HUES64 (cell line): ENCODE measurements at regions not wholly inside any gene's neighbourhood (a gene's known extent, or its start where the extent isn't known, plus 50 kb on each side); places are given as distances from the start of the nearest gene placed in this dataset.

Experiments used
- H3K27ac ChIP-seq: 2 replicates; pipeline ENCODE4 v1.7.0; 2013; ENCODE audit warnings: low read depth, low read length, inconsistent platforms
- H3K27me3 ChIP-seq: 2 replicates; pipeline ENCODE4 v1.6.1; 2013; ENCODE audit warnings: mild to moderate bottlenecking, low read length; ENCODE audit not compliant: insufficient read depth
- H3K36me3 ChIP-seq: 2 replicates; pipeline ENCODE4 v1.6.1; 2013; ENCODE audit warnings: mild to moderate bottlenecking, low read length; ENCODE audit not compliant: insufficient read depth
- H3K4me1 ChIP-seq: 2 replicates; pipeline ENCODE4 v1.6.1; 2013; ENCODE audit warnings: mild to moderate bottlenecking, low read length, moderate library complexity; ENCODE audit not compliant: insufficient read depth
- H3K4me3 ChIP-seq: 2 replicates; pipeline ENCODE4 v1.5.1; 2013; ENCODE audit warnings: mild to moderate bottlenecking, low read length, moderate library complexity
- H3K9ac ChIP-seq: 2 replicates; pipeline ENCODE4 v1.6.1; 2013; ENCODE audit warnings: mild to moderate bottlenecking, low read depth, low read length
- H3K9me3 ChIP-seq: 2 replicates; pipeline ENCODE4 v1.6.1; 2013; ENCODE audit warnings: low read depth, low read length; ENCODE audit not compliant: insufficient read depth
- WGBS: fragments of 150-250, 120-280 bp; methylation state at CpG from one replicate; pipeline ENCODE4 v1.1.7; 2013; ENCODE audit warnings: missing lambda C conversion rate; 5-methylcytosine and 5-hydroxymethylcytosine counted together

DNA sequence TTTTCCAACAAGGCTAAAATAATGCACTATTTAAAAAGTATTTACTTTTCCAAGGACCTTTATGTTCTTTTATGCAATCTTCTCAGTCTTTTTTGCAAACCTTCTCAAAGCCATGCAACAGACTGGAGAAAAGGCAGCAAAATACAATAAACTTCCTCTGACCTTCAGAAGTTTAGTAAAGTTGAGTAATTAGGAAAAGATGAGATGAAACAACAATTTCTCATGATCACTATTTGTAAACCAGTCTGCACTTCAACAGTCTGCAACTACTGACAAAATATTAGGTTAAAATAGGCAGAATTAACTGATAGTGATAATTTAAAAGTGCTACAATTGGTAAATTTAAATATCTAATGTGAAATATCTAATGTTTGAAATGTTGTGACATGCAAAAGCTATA is 884.9 kb upstream of the PCDH10 start:
- no peaks in the 10 kb centered on the region for H3K4me1 ChIP-seq
- H3K9me3 ChIP-seq, result 0 out of 2 replicates have a peak, but pooled peaks cover 4% of the 10 kb centered on the region
- H3K27me3 ChIP-seq, result no peaks in the 10 kb centered on the region
- no peaks in the 10 kb centered on the region for H3K36me3 ChIP-seq
- H3K4me3 ChIP-seq, result no peak overlapping the region
- H3K27ac ChIP-seq, result no peak overlapping the region
- no peak overlapping the region for H3K9ac ChIP-seq

GRCh38 chr4:132266374-132266773 is 882.7 kb upstream of the PCDH10 start:
- no peak overlapping the region for H3K9ac ChIP-seq
- H3K27ac ChIP-seq, result no peak overlapping the region
- no peaks in the 10 kb centered on the region for H3K27me3 ChIP-seq
- 0 out of 2 replicates have a peak, but pooled peaks cover 4% of the 10 kb centered on the region for H3K9me3 ChIP-seq
- no peaks in the 10 kb centered on the region for H3K36me3 ChIP-seq
- WGBS, result 100% methylated on average over 3 of the region's 3 CpGs
- no peaks in the 10 kb centered on the region for H3K4me1 ChIP-seq
- no peak overlapping the region for H3K4me3 ChIP-seq

DNA sequence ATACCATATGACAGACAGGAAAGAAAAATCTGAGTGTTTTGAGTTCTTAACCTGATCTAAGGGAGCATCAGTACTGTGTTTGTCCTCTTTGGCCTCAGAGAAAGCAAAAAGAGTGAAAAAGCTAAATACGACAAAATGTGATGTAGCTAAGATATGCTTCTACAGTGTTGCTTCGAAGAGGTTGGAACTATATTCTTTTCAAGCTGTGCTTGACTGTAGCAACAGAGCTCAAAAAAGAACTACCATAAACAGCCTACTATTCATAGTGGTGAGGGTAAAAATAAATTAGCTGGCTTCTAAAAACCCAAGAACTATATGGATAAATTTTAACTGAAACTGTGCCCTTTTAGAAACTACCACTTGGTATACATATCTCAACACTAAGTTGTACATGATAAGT is 881.8 kb upstream of the PCDH10 start:
- H3K4me1 ChIP-seq, result no peaks in the 10 kb centered on the region
- no peaks in the 10 kb centered on the region for H3K27me3 ChIP-seq
- H3K9ac ChIP-seq, result no peak overlapping the region
- H3K27ac ChIP-seq, result no peak overlapping the region
- no peak overlapping the region for H3K4me3 ChIP-seq
- no peaks in the 10 kb centered on the region for H3K36me3 ChIP-seq
- 93% methylated on average over 2 of the region's 2 CpGs for WGBS
- H3K9me3 ChIP-seq, result no peaks in the 10 kb centered on the region

GRCh38 chr4:132269303-132269990 is 879.6 kb upstream of the PCDH10 start:
- Histone ChIP-seq H3K9me3 (no peaks in the 10 kb centered on the region), H3K36me3 (no peaks in the 10 kb centered on the region), H3K27ac (no peak overlapping the region), H3K27me3 (no peaks in the 10 kb centered on the region), H3K4me3 (no peak overlapping the region), H3K9ac (no peak overlapping the region), H3K4me1 (no peaks in the 10 kb centered on the region)
- WGBS, result 92% methylated on average over 5 of the region's 5 CpGs

GRCh38 chr4:132275583-132276121 is 873.4 kb upstream of the PCDH10 start:
- Histone ChIP-seq H3K4me1 (no peaks in the 10 kb centered on the region), H3K27me3 (no peaks in the 10 kb centered on the region), H3K9me3 (peaks cover 12% of the 10 kb centered on the region; the same call in 1 of the 2 replicates), H3K36me3 (0 out of 2 replicates have a peak, but pooled peaks cover 2% of the 10 kb centered on the region), H3K27ac (no peak overlapping the region), H3K4me3 (no peak overlapping the region), H3K9ac (no peak overlapping the region)
- 84% methylated on average over 1 of the region's 1 CpG for WGBS

DNA sequence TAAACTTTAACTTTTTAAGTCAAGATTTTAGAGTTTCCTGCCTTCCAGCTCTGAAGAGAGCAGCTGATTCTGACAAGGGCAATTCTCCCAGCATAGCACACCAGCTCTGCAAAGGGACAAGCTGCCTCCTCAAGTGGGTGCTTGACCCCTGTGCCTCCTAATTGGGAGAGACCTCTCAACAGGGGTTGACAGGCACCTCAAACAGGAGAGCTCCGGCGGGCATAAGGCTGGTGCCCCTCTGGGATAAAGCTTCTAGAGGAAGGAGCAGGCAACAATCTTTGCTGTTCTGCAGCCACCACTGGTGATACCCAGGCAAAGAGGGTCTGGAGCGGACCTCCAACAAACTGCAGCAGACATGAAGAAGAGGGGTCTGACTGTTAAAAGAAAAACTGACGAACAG is 872.9 kb upstream of the PCDH10 start:
- no peak overlapping the region for H3K9ac ChIP-seq
- WGBS, result 95% methylated on average over 4 of the region's 4 CpGs
- H3K4me1 ChIP-seq, result no peaks in the 10 kb centered on the region
- no peak overlapping the region for H3K4me3 ChIP-seq
- peaks cover 12% of the 10 kb centered on the region; the same call in 1 of the 2 replicates for H3K9me3 ChIP-seq
- 0 out of 2 replicates have a peak, but pooled peaks cover 2% of the 10 kb centered on the region for H3K36me3 ChIP-seq
- H3K27me3 ChIP-seq, result no peaks in the 10 kb centered on the region
- H3K27ac ChIP-seq, result no peak overlapping the region

GRCh38 chr4:132276989-132277388 is 872.1 kb upstream of the PCDH10 start:
- Histone ChIP-seq H3K4me3 (no peak overlapping the region), H3K9me3 (peaks cover 12% of the 10 kb centered on the region; the same call in 1 of the 2 replicates), H3K36me3 (0 out of 2 replicates have a peak, but pooled peaks cover 2% of the 10 kb centered on the region), H3K9ac (no peak overlapping the region), H3K27ac (no peak overlapping the region), H3K27me3 (no peaks in the 10 kb centered on the region), H3K4me1 (no peaks in the 10 kb centered on the region)
- 93% methylated on average over 2 of the region's 2 CpGs for WGBS

DNA sequence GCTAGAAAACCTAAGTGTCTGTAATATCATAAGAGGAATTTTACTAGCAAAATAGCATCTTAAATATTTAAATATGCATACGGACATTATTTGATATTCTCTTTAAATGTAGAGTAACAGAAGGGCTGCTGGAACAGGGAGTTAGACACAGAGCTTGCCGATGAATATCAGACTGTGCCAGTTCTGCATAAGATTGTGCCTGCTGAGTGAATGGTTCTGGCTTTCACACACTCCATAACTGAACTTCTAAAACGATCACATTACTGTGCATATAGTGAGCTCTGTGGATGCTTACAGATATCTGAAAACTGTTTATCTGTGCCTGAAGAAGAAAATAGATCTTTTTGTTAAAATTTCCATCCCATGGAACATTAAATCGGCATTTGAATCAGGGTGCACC is 867.4 kb upstream of the PCDH10 start:
- Histone ChIP-seq H3K36me3 (peaks cover 10% of the 10 kb centered on the region; the same call in 1 of the 2 replicates), H3K4me3 (no peak overlapping the region), H3K27me3 (no peaks in the 10 kb centered on the region), H3K4me1 (0 out of 2 replicates have a peak, but pooled peaks cover 4% of the 10 kb centered on the region), H3K9me3 (peaks cover 41% of the 10 kb centered on the region), H3K9ac (no peak overlapping the region), H3K27ac (no peak overlapping the region)
- 100% methylated on average over 1 of the region's 4 CpGs for WGBS

DNA sequence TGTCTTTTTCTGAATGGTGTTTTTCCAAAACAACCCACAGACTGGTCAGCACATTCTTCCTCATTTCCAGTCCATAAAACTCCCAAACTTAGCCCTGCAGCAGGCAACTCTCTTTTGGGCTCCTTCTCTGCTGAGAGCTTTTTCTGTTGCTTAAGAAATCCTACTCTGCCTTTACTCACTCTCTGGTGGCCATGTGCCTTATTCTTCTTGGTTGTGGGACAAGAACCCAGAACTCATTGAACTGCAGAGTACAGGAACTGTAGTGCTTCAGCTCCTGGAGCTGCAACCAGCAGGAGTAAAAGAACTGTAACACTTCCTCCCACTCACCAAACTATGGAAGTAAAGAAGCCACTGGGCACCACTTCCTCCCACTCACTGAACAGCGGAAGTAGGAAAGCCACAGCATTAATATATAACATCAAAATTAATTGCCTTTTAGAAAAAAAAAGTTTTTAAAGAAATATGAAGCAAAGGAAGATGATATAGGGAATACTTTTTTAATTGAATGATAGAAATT is 864.1 kb upstream of the PCDH10 start:
- no peak overlapping the region for H3K9ac ChIP-seq
- no peak overlapping the region for H3K27ac ChIP-seq
- 83% methylated on average over 1 of the region's 1 CpG for WGBS
- 0 out of 2 replicates have a peak, but pooled peaks cover 4% of the 10 kb centered on the region for H3K4me1 ChIP-seq
- H3K27me3 ChIP-seq, result no peaks in the 10 kb centered on the region
- H3K36me3 ChIP-seq, result peaks cover 9% of the 10 kb centered on the region; the same call in 1 of the 2 replicates
- H3K4me3 ChIP-seq, result no peak overlapping the region
- H3K9me3 ChIP-seq, result peaks cover 34% of the 10 kb centered on the region

DNA sequence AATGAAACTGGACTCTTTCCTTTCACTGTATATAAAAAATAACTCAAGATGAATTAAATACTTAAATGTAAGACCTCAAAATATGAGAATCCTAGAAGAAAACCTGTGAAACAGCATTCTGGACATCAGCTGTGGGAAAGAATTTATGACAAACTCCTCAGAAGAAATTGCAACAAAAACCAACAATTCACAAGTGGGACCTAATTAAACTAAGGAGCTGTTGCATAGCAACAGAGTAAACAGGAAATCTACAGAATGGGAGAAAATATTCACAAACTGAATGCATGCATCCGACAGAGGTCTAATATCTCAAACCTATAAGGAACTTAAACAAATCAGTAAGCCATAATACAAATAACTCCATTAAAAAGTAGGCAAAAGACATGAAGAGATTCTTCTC is 851.7 kb upstream of the PCDH10 start:
- H3K4me3 ChIP-seq, result no peak overlapping the region
- no peaks in the 10 kb centered on the region for H3K36me3 ChIP-seq
- H3K27ac ChIP-seq, result no peak overlapping the region
- H3K9ac ChIP-seq, result no peak overlapping the region
- WGBS, result 73% methylated on average over 1 of the region's 1 CpG
- H3K27me3 ChIP-seq, result no peaks in the 10 kb centered on the region
- H3K4me1 ChIP-seq, result no peaks in the 10 kb centered on the region
- H3K9me3 ChIP-seq, result no peaks in the 10 kb centered on the region

GRCh38 chr4:132299841-132300240 is 849.3 kb upstream of the PCDH10 start:
- H3K27me3 ChIP-seq, result no peaks in the 10 kb centered on the region
- H3K9me3 ChIP-seq, result no peaks in the 10 kb centered on the region
- H3K9ac ChIP-seq, result no peak overlapping the region
- WGBS, result 83% methylated on average over 1 of the region's 1 CpG
- H3K4me3 ChIP-seq, result no peak overlapping the region
- H3K36me3 ChIP-seq, result no peaks in the 10 kb centered on the region
- no peak overlapping the region for H3K27ac ChIP-seq
- H3K4me1 ChIP-seq, result no peaks in the 10 kb centered on the region
